GM19467 (cell line): ENCODE measurements at regions not wholly inside any gene's neighbourhood (a gene's known extent, or its start where the extent isn't known, plus 50 kb on each side); places are given as distances from the start of the nearest gene placed in this dataset.
"Not testable (repeated sequence)": the region's sequence is repeated elsewhere in the genome, so short reads cannot be mapped to it uniquely, and the experiment has no call there.

Source experiments
- ATAC-seq: cut with Tn5 transposase; IDR thresholded peaks from one replicate; pipeline ENCODE4 v1.9.1; 2021; ENCODE audit warnings: mild to moderate bottlenecking, moderate library complexity; ENCODE audit not compliant: unreplicated experiment

- ATAC-seq, result no peak
These were observed 332.7 kb upstream of the MAGI2 start for GRCh38 chr7:79786187-79786586.

- ATAC-seq, result no peak
These were observed 332.1 kb upstream of the MAGI2 start for GRCh38 chr7:79785556-79785955.

- ATAC-seq, result no peak
These were observed 329.4 kb upstream of the MAGI2 start for GRCh38 chr7:79782906-79783305.

GRCh38 chr7:79782256-79782655 lies 328.8 kb upstream of the MAGI2 start:
- ATAC-seq, result no peak

- ATAC-seq, result no peak
These were observed 328.2 kb upstream of the MAGI2 start for GRCh38 chr7:79781716-79782115.

GRCh38 chr7:79778786-79779770 lies 325.6 kb upstream of the MAGI2 start:
- ATAC-seq, result no peak

- ATAC-seq, result no peak
These were observed 322.4 kb upstream of the MAGI2 start for GRCh38 chr7:79775911-79776310.

- no peak for ATAC-seq
These were observed 320.7 kb upstream of the MAGI2 start for GRCh38 chr7:79774150-79774549.

GRCh38 chr7:79770970-79771369 lies 317.5 kb upstream of the MAGI2 start:
- no peak for ATAC-seq

- no peak for ATAC-seq
These were observed 316.6 kb upstream of the MAGI2 start for GRCh38 chr7:79770063-79770462.

- not testable (repeated sequence) for ATAC-seq
These were observed 314.6 kb upstream of the MAGI2 start for GRCh38 chr7:79767876-79768560.

- not testable (repeated sequence) for ATAC-seq
These were observed 313.7 kb upstream of the MAGI2 start for GRCh38 chr7:79767192-79767591.

GRCh38 chr7:79761876-79762429 lies 308.5 kb upstream of the MAGI2 start:
- ATAC-seq, result no peak

- not testable (repeated sequence) for ATAC-seq
These were observed 297.5 kb upstream of the MAGI2 start for GRCh38 chr7:79750941-79751340.

GRCh38 chr7:79749856-79750255 lies 296.4 kb upstream of the MAGI2 start:
- ATAC-seq, result no peak

- no peak for ATAC-seq
These were observed 288.2 kb upstream of the MAGI2 start for GRCh38 chr7:79741684-79742083.

GRCh38 chr7:79740076-79740475 lies 286.6 kb upstream of the MAGI2 start:
- no peak for ATAC-seq

GRCh38 chr7:79739036-79739709 lies 285.7 kb upstream of the MAGI2 start:
- not testable (repeated sequence) for ATAC-seq

GRCh38 chr7:79736418-79736817 lies 283.0 kb upstream of the MAGI2 start:
- ATAC-seq, result no peak

- ATAC-seq, result no peak
These were observed 281.5 kb upstream of the MAGI2 start for GRCh38 chr7:79735012-79735411.

GRCh38 chr7:79734181-79734580 lies 280.7 kb upstream of the MAGI2 start:
- no peak for ATAC-seq
